Sigmoid colon (tissue), 6 donors: ENCODE measurements at regions not wholly inside any gene's neighbourhood (a gene's known extent, or its start where the extent isn't known, plus 50 kb on each side); places are given as distances from the start of the nearest gene placed in this dataset.

Source experiments
- DNase-seq: peaks from one replicate; pipeline ENCODE4 v3.0.0-alpha.2; 2019
- H3K27ac ChIP-seq, 4 donors: fragments of 200-600 bp; sonication (generic); one replicate each; pipeline ENCODE4 v1.5.1; 2016 to 2019; ENCODE audit warnings: mild to moderate bottlenecking in 1 of 4
- H3K27me3 ChIP-seq, 3 donors: fragments of 200-600 bp; sonication (generic); one replicate each; pipeline ENCODE4 v1.5.1; 2019; ENCODE audit warnings: mild to moderate bottlenecking in 1 of 3
- H3K36me3 ChIP-seq, 4 donors: fragments of 200-600 bp; sonication (generic); one replicate each; pipeline ENCODE4 v1.5.1; 2016 to 2019
- H3K4me1 ChIP-seq, 4 donors: fragments of 200-600 bp; sonication (generic); one replicate each; pipeline ENCODE4 v1.5.1; 2017 to 2019
- H3K4me3 ChIP-seq, 4 donors: fragments of 200-600 bp; sonication (generic); one replicate each; pipeline ENCODE4 v1.5.1; 2017 to 2019; ENCODE audit warnings: mild to moderate bottlenecking in 2 of 4, moderate library complexity in 1 of 4
- H3K9me3 ChIP-seq, 4 donors: fragments of 200-600 bp in 3 of 4; sonication (generic) in 3 of 4; one replicate each; pipeline versions ENCODE4 v1.5.1 to v1.6.1; 2013 to 2019
- CTCF ChIP-seq, 4 experiments: fragments of 450-650 bp in 3 of 4; fragments of 200-600 bp in 1 of 4; IDR thresholded peaks; one replicate each; pipeline ENCODE4 v1.5.1; 2016 to 2019; ENCODE audit warnings: antibody characterized with exemption in 4 of 4, mild to moderate bottlenecking in 3 of 4, moderate library complexity in 2 of 4
- EP300 ChIP-seq, 4 donors: sonication (generic); formaldehyde crosslinking; IDR thresholded peaks; one replicate each; pipeline ENCODE4 v1.6.1; 2017; ENCODE audit warnings: antibody characterized with exemption in 4 of 4
- POLR2A ChIP-seq, 2 donors: fragments of 450-650 bp; IDR thresholded peaks; one replicate each; pipeline ENCODE4 v1.6.1; 2016; ENCODE audit warnings: antibody characterized with exemption in 2 of 2, mild to moderate bottlenecking in 2 of 2, moderate library complexity in 2 of 2
- POLR2AphosphoS5 ChIP-seq, 4 donors: sonication (generic); formaldehyde crosslinking; IDR thresholded peaks; one replicate each; pipeline ENCODE4 v1.6.1; 2017; ENCODE audit warnings: antibody characterized with exemption in 4 of 4
- WGBS, 2 donors: extraction: QIAGEN DNeasy Blood & Tissue Kit; methylation state at CpG; one replicate each; pipeline ENCODE4 v1.1.7; 2013; 5-methylcytosine and 5-hydroxymethylcytosine counted together
- intact Hi-C: fragments of 100-400 bp; cut with DNase I; formaldehyde crosslinking; loops from one replicate; pipeline ENCODE4 v1.15.1; 2023
- donor health status: healthy with polysubstance abuse.
- donor health status: healthy.

GRCh38 chr15:46815240-46815639 lies 902.1 kb upstream of the SEMA6D start:
- intact Hi-C loops, result no loop called here
- Histone ChIP-seq H3K27ac (no peak overlapping the region), H3K27me3 (no peaks in the 10 kb centered on the region), H3K4me3 (no peak overlapping the region), H3K9me3 (no peaks in the 10 kb centered on the region), H3K36me3 (no peaks in the 10 kb centered on the region), H3K4me1 (no peaks in the 10 kb centered on the region)
- TF ChIP-seq EP300 (IDR thresholded peaks at IDR 0.05) (no peak), CTCF (IDR thresholded peaks at IDR 0.05) (no peak)
- no peak for DNase-seq
- 91 to 93% methylated on average over 4 of the region's 4 CpGs for whole genome bisulfite sequencing, 2 donors

GRCh38 chr15:46815765-46816164 lies 901.5 kb upstream of the SEMA6D start:
- H3K27ac ChIP-seq, result no peak overlapping the region

GRCh38 chr15:46848704-46849103 lies 868.6 kb upstream of the SEMA6D start:
- Histone ChIP-seq H3K27ac (no peak overlapping the region), H3K4me3 (no peak overlapping the region), H3K4me1 (no peaks in the 10 kb centered on the region), H3K9me3 (no peaks in the 10 kb centered on the region), H3K36me3 (no peaks in the 10 kb centered on the region), H3K27me3 (no peaks in the 10 kb centered on the region)
- intact Hi-C loops, result no loop called here
- no peak for DNase-seq
- no peak for TF ChIP-seq CTCF (IDR thresholded peaks at IDR 0.05)
- no peak for TF ChIP-seq POLR2A (IDR thresholded peaks at IDR 0.05)
- TF ChIP-seq EP300 (IDR thresholded peaks at IDR 0.05), result no peak
- TF ChIP-seq POLR2AphosphoS5 (IDR thresholded peaks at IDR 0.05), result no peak
- WGBS, 2 donors, result 91 to 92% methylated on average over 1 of the region's 1 CpG

More at GRCh38 chr15:46815765-46816164, 901.5 kb upstream of the SEMA6D start:
- DNase-seq, result no peak
- Histone ChIP-seq H3K4me3 (no peak overlapping the region), H3K27me3 (no peaks in the 10 kb centered on the region), H3K4me1 (no peaks in the 10 kb centered on the region), H3K36me3 (no peaks in the 10 kb centered on the region), H3K9me3 (no peaks in the 10 kb centered on the region)
- no peak for TF ChIP-seq POLR2A (IDR thresholded peaks at IDR 0.05)
- no peak for TF ChIP-seq POLR2AphosphoS5 (IDR thresholded peaks at IDR 0.05)
- TF ChIP-seq EP300 (IDR thresholded peaks at IDR 0.05), result no peak
- TF ChIP-seq CTCF (IDR thresholded peaks at IDR 0.05), result no peak
- 81 to 82% methylated on average over 1 of the region's 1 CpG for WGBS, 2 donors
- intact Hi-C loops, result no loop called here

GRCh38 chr15:46853600-46853999 lies 863.7 kb upstream of the SEMA6D start:
- no peak for TF ChIP-seq POLR2AphosphoS5 (IDR thresholded peaks at IDR 0.05)
- DNase-seq, result no peak
- H3K27me3 ChIP-seq, result no peaks in the 10 kb centered on the region
- no peak overlapping the region for H3K27ac ChIP-seq
- 86 to 88% methylated on average over 2 of the region's 2 CpGs for WGBS, 2 donors
- H3K4me3 ChIP-seq, result no peak overlapping the region
- intact Hi-C loops, result no loop called here
- H3K4me1 ChIP-seq, result no peaks in the 10 kb centered on the region
- H3K9me3 ChIP-seq, result no peaks in the 10 kb centered on the region
- H3K36me3 ChIP-seq, result no peaks in the 10 kb centered on the region

- Histone ChIP-seq H3K36me3 (no peaks in the 10 kb centered on the region), H3K9me3 (no peaks in the 10 kb centered on the region), H3K27me3 (no peaks in the 10 kb centered on the region), H3K27ac (peak overlapping the region in 1 of 4 donors; percentile 38), H3K4me1 (no peaks in the 10 kb centered on the region), H3K4me3 (no peak overlapping the region)
- TF ChIP-seq EP300 (IDR thresholded peaks at IDR 0.05), result no peak
- no peak for TF ChIP-seq POLR2A (IDR thresholded peaks at IDR 0.05)
- TF ChIP-seq POLR2AphosphoS5 (IDR thresholded peaks at IDR 0.05), result no peak
- no peak for DNase-seq
- intact Hi-C loops, result no loop called here
Observed at GRCh38 chr15:46854564-46854963, 862.7 kb upstream of the SEMA6D start.

GRCh38 chr15:46855388-46855787 lies 861.9 kb upstream of the SEMA6D start:
- H3K9me3 ChIP-seq, result no peaks in the 10 kb centered on the region
- no peak overlapping the region for H3K4me3 ChIP-seq
- WGBS, 2 donors, result 60 to 66% methylated on average over 1 of the region's 1 CpG
- TF ChIP-seq CTCF (IDR thresholded peaks at IDR 0.05) (no peak), EP300 (IDR thresholded peaks at IDR 0.05) (no peak), POLR2A (IDR thresholded peaks at IDR 0.05) (no peak), POLR2AphosphoS5 (IDR thresholded peaks at IDR 0.05) (no peak)
- no peaks in the 10 kb centered on the region for H3K36me3 ChIP-seq
- no peak for DNase-seq
- no peaks in the 10 kb centered on the region for H3K27me3 ChIP-seq
- no peak overlapping the region for H3K27ac ChIP-seq
- intact Hi-C loops, result no loop called here
- no peaks in the 10 kb centered on the region for H3K4me1 ChIP-seq
